ENCODE measurements at regions not wholly inside any gene's neighbourhood (a gene's known extent, or its start where the extent isn't known, plus 50 kb on each side); places are given as distances from the start of the nearest gene placed in this dataset.

GRCh38 chr9:88794100-88794499 lies 197.2 kb upstream of the S1PR3 start:
- whole genome bisulfite sequencing (ENCODE audit: extremely low coverage, insufficient read length, low lambda C conversion rate), result no CpG with 5 or more reads among the region's 5 CpGs
- no peak overlapping the region for H4K91ac ChIP-seq (ENCODE audit: insufficient read length, low read depth, low read length)
- no peaks in the 10 kb centered on the region for H3K79me2 ChIP-seq (ENCODE audit: insufficient read depth, low read length)
- H3K79me1 ChIP-seq (ENCODE audit: insufficient read depth, low read depth, low read length, poor library complexity, severe bottlenecking), result no peaks in the 10 kb centered on the region
- H2BK15ac ChIP-seq (ENCODE audit: low read depth, low read length), result no peak overlapping the region
- no peak overlapping the region for H3K9ac ChIP-seq (ENCODE audit: extremely low read depth, insufficient read length, low read length)
- no peak overlapping the region for H2BK5ac ChIP-seq (ENCODE audit: insufficient read length, low read length)
- H3K27me3 Mint-ChIP-seq (ENCODE audit: low read depth), result no peaks in the 10 kb centered on the region
- no peak for TF ChIP-seq CTCF (conservative IDR thresholded peaks at IDR 0.05)
- no peak overlapping the region for H4K5ac ChIP-seq (ENCODE audit: insufficient read length, low read depth, low read length)
- no peak overlapping the region for H3T11ph ChIP-seq (ENCODE audit: low read length)
- H3K56ac ChIP-seq (ENCODE audit: insufficient read length, low read depth, low read length), result no peak overlapping the region
- no peaks in the 10 kb centered on the region for H3K4me1 Mint-ChIP-seq
- no peaks in the 10 kb centered on the region for H3K4me1 ChIP-seq (ENCODE audit: insufficient read depth, low read length)
- peaks cover 0 to 12% (median 3%) of the 10 kb centered on the region in 3 experiments; a peak in 2 of 7 replicates for H3K36me3 Mint-ChIP-seq (ENCODE audit: insufficient read depth in 1 of 3, low read depth in 3 of 3)
- H2BK120ac ChIP-seq (ENCODE audit: low read depth, low read length, poor library complexity, severe bottlenecking), result no peak overlapping the region
- H3K27ac ChIP-seq (ENCODE audit: insufficient read length, low read depth, low read length), result no peak overlapping the region
- H3K14ac ChIP-seq (ENCODE audit: insufficient read depth, low read length), result no peak overlapping the region
- H2BK12ac ChIP-seq (ENCODE audit: insufficient read length, low read depth, low read length), result no peak overlapping the region
- H3K9me3 ChIP-seq (ENCODE audit: control insufficient read depth, low read depth, low read length), result no peaks in the 10 kb centered on the region
- no peak overlapping the region for H3K4me2 ChIP-seq (ENCODE audit: insufficient read depth, insufficient read length, low read length)
- no peak overlapping the region for H3K4ac ChIP-seq (ENCODE audit: low read depth, low read length)
- no peaks in the 10 kb centered on the region for H3K23me2 ChIP-seq (ENCODE audit: insufficient read length, low read depth, low read length, poor library complexity, severe bottlenecking)
- peak overlapping the region; percentile 1 for H2BK20ac ChIP-seq (ENCODE audit: low read depth, low read length, poor library complexity, severe bottlenecking)
- no peak overlapping the region for H3K27ac Mint-ChIP-seq
- no peak overlapping the region for H2AFZ ChIP-seq (ENCODE audit: low read length)
- H2AK5ac ChIP-seq (ENCODE audit: insufficient read length, low read length), result no peak overlapping the region
- H3K23ac ChIP-seq (ENCODE audit: insufficient read length, low read depth, low read length), result no peak overlapping the region
- no peaks in the 10 kb centered on the region for H3K27me3 ChIP-seq (ENCODE audit: insufficient read depth, low read length)
- H3K18ac ChIP-seq (ENCODE audit: insufficient read length, low read depth, low read length), result no peak overlapping the region
- no peaks in the 10 kb centered on the region for H4K20me1 ChIP-seq (ENCODE audit: control insufficient read depth, insufficient read depth, insufficient read length)
- H3K9me3 Mint-ChIP-seq, result peaks cover 3 to 6% of the 10 kb centered on the region in 2 experiments; a peak in 3 of 5 replicates
- no peak overlapping the region for H3K4me3 Mint-ChIP-seq
- DNase-seq, result no peak
- H4K8ac ChIP-seq (replicated peaks; ENCODE audit: insufficient read length, low read depth, low read length), result no peak overlapping the region

Measured in H9 (cell line).